H1 (cell line): ENCODE measurements at regions not wholly inside any gene's neighbourhood (a gene's known extent, or its start where the extent isn't known, plus 50 kb on each side); places are given as distances from the start of the nearest gene placed in this dataset.

Experiments
- CTCF ChIA-PET: fragments of 300-600 bp; sonication (Branson Sonifier 250); formaldehyde crosslinking; loops from one replicate; lab custom pipeline; 2021; ENCODE audit not compliant: partially characterized antibody; lab: Charles Lee
- POLR2A ChIA-PET: fragments of 300-600 bp; sonication (Branson Sonifier 250); formaldehyde crosslinking; loops from one replicate; lab custom pipeline; 2021; ENCODE audit warnings: inconsistent platforms; ENCODE audit not compliant: partially characterized antibody; lab: Charles Lee
- DNase-seq, 2 experiments: peaks; one replicate each; pipeline versions ENCODE4 v3.0.0 to v3.0.0-alpha.2; 2010 to 2022; ENCODE audit warnings: low spot score in 2 of 2, low read depth in 1 of 2, mixed read lengths in 1 of 2
- FAIRE-seq: peaks from 2 replicates; lab custom pipeline; 2011; peaks lifted over from hg19 to GRCh38; lab: Jason Lieb, UNC
- H2AFZ ChIP-seq: 2 replicates; pipeline ENCODE4 v1.8.1; 2012; ENCODE audit warnings: low read length, inconsistent platforms
- H2AK5ac ChIP-seq: 2 replicates; pipeline ENCODE4 v1.6.1; 2013; ENCODE audit warnings: low read depth, low read length
- H2BK120ac ChIP-seq: replicated peaks from 2 replicates; pipeline ENCODE3; 2013; ENCODE audit warnings: low read depth, low read length, inconsistent platforms
- H2BK12ac ChIP-seq: 2 replicates; pipeline ENCODE4 v1.6.1; 2013; ENCODE audit warnings: low read depth, low read length
- H2BK15ac ChIP-seq: 2 replicates; pipeline ENCODE4 v1.6.1; 2013; ENCODE audit warnings: low read length
- H2BK20ac ChIP-seq: 2 replicates; pipeline ENCODE4 v1.6.1; 2013; ENCODE audit warnings: low read length
- H2BK5ac ChIP-seq: 2 replicates; pipeline ENCODE4 v1.6.1; 2013; ENCODE audit warnings: low read depth, low read length
- H3K14ac ChIP-seq: 2 replicates; pipeline ENCODE4 v1.6.1; 2013; ENCODE audit warnings: inconsistent platforms; ENCODE audit not compliant: insufficient read length
- H3K18ac ChIP-seq: 2 replicates; pipeline ENCODE4 v1.6.1; 2013; ENCODE audit warnings: low read length; ENCODE audit errors: extremely low read depth
- H3K23ac ChIP-seq: 2 replicates; pipeline ENCODE4 v1.6.1; 2013; ENCODE audit warnings: inconsistent platforms; ENCODE audit not compliant: insufficient read length
- H3K23me2 ChIP-seq: 2 replicates; pipeline ENCODE4 v1.6.1; 2013; ENCODE audit warnings: low read depth, low read length
- H3K27ac ChIP-seq: 2 replicates; pipeline ENCODE4 v1.6.1; 2011; ENCODE audit warnings: low read depth, low read length, inconsistent platforms
- H3K27me3 ChIP-seq, 4 experiments: replicated peaks in 1 of 4; 1 replicate in 1 of 4; 2 replicates in 3 of 4; pipeline versions ENCODE4 v1.6.1 to v1.8.1; 2011 to 2013; ENCODE audit warnings: low read length in 3 of 4, mild to moderate bottlenecking in 3 of 4, inconsistent platforms in 2 of 4, mixed read lengths in 2 of 4, moderate library complexity in 1 of 4; ENCODE audit not compliant: control insufficient read depth in 3 of 4, insufficient read depth in 3 of 4; ENCODE audit errors: extremely low read depth in 1 of 4
- H3K36me3 ChIP-seq, 4 experiments: 2 replicates each; pipeline versions ENCODE4 v1.6.1 to v1.8.1; 2011 to 2013; ENCODE audit warnings: mild to moderate bottlenecking in 4 of 4, low read length in 3 of 4, moderate library complexity in 2 of 4, control low read depth in 1 of 4, inconsistent platforms in 1 of 4; ENCODE audit not compliant: insufficient read depth in 4 of 4, control insufficient read depth in 2 of 4
- H3K4ac ChIP-seq: replicated peaks from 2 replicates; pipeline ENCODE3; 2013; ENCODE audit warnings: low read length, low read depth, mixed read lengths, inconsistent platforms; ENCODE audit not compliant: insufficient read length
- H3K4me1 ChIP-seq, 4 experiments: replicated peaks in 1 of 4; 1 replicate in 1 of 4; 2 replicates in 3 of 4; pipeline versions ENCODE4 v1.6.1 to v1.8.1; 2011 to 2013; ENCODE audit warnings: low read length in 3 of 4, inconsistent platforms in 2 of 4, mixed read lengths in 1 of 4; ENCODE audit not compliant: insufficient read depth in 4 of 4, control insufficient read depth in 3 of 4
- H3K4me2 ChIP-seq, 2 experiments: 2 replicates each; pipeline versions ENCODE4 v1.6.1 to v1.8.1; 2011 to 2013; ENCODE audit warnings: low read depth in 2 of 2, low read length in 2 of 2, control low read depth in 1 of 2, inconsistent platforms in 1 of 2, mild to moderate bottlenecking in 1 of 2; ENCODE audit not compliant: insufficient read depth in 1 of 2
- H3K4me3 ChIP-seq, 4 experiments: fragments of 200-600, 300-600 bp in 1 of 4; sonication (generic), shearing (Covaris generic), sonication (Bioruptor Twin) in 1 of 4; 2 replicates each; pipeline versions ENCODE4 v1.5.1 to v1.8.1; 2011 to 2016; ENCODE audit warnings: low read length in 4 of 4, low read depth in 3 of 4, control low read depth in 2 of 4, inconsistent platforms in 2 of 4, mild to moderate bottlenecking in 2 of 4, mixed read lengths in 1 of 4, moderate library complexity in 1 of 4; ENCODE audit not compliant: insufficient read depth in 2 of 4; ENCODE audit errors: extremely low read depth in 1 of 4
- H3K56ac ChIP-seq: replicated peaks from 2 replicates; pipeline ENCODE3; 2013; ENCODE audit warnings: low read depth, mild to moderate bottlenecking, mixed read lengths, low read length, inconsistent platforms; ENCODE audit not compliant: insufficient read length
- H3K79me1 ChIP-seq: 2 replicates; pipeline ENCODE4 v1.6.1; 2013; ENCODE audit warnings: low read depth, low read length, control low read depth
- H3K79me2 ChIP-seq, 2 experiments: 2 replicates each; pipeline versions ENCODE4 v1.6.1 to v1.8.1; 2012 to 2013; ENCODE audit warnings: low read length in 2 of 2, mild to moderate bottlenecking in 2 of 2, inconsistent platforms in 1 of 2; ENCODE audit not compliant: insufficient read depth in 2 of 2, control insufficient read depth in 1 of 2
- H3K9ac ChIP-seq, 4 experiments: replicated peaks in 1 of 4; 1 replicate in 1 of 4; 2 replicates in 3 of 4; pipeline versions ENCODE4 v1.6.1 to v1.8.1; 2011 to 2013; ENCODE audit warnings: low read depth in 3 of 4, low read length in 3 of 4, control low read depth in 2 of 4, mild to moderate bottlenecking in 2 of 4, moderate library complexity in 2 of 4, inconsistent platforms in 1 of 4; ENCODE audit errors: extremely low read depth in 1 of 4
- H3K9me3 ChIP-seq, 2 experiments: 2 replicates each; pipeline versions ENCODE4 v1.6.1 to v1.8.1; 2012 to 2013; ENCODE audit warnings: mild to moderate bottlenecking in 2 of 2, moderate library complexity in 2 of 2, control low read depth in 1 of 2, inconsistent platforms in 1 of 2, low read depth in 1 of 2, low read length in 1 of 2, mixed read lengths in 1 of 2; ENCODE audit not compliant: insufficient read depth in 2 of 2
- H4K20me1 ChIP-seq, 2 experiments: replicated peaks in 1 of 2; 2 replicates each; pipeline versions ENCODE3 to v1.8.1; 2011 to 2013; ENCODE audit warnings: inconsistent platforms in 2 of 2, low read length in 2 of 2, mild to moderate bottlenecking in 1 of 2; ENCODE audit not compliant: insufficient read depth in 2 of 2, control insufficient read depth in 1 of 2
- H4K5ac ChIP-seq: 2 replicates; pipeline ENCODE4 v1.6.1; 2013; ENCODE audit warnings: low read length, low read depth, mixed read lengths, inconsistent platforms; ENCODE audit not compliant: insufficient read length
- H4K8ac ChIP-seq: 2 replicates; pipeline ENCODE4 v1.8.0; 2013; ENCODE audit warnings: mild to moderate bottlenecking, moderate library complexity, low read length, inconsistent platforms; ENCODE audit not compliant: insufficient read depth; ENCODE audit errors: extremely low read depth
- H4K91ac ChIP-seq: replicated peaks from 2 replicates; pipeline ENCODE3; 2013; ENCODE audit warnings: low read length, mixed read lengths, inconsistent platforms; ENCODE audit not compliant: insufficient read length
- BACH1 ChIP-seq: IDR thresholded peaks from 2 replicates; pipeline ENCODE4 v1.6.1; 2012; ENCODE audit warnings: low read length, improper control_type of control experiment
- CBX8 ChIP-seq: fragments of 300-800, 300-1000 bp; sonication (generic); IDR thresholded peaks from 2 replicates; pipeline ENCODE4 v1.7.1; 2016; ENCODE audit warnings: low read depth, low read length, borderline replicate concordance
- POU5F1 ChIP-seq: IDR thresholded peaks from 2 replicates; pipeline ENCODE4 v1.6.1; 2011; ENCODE audit warnings: low read depth, mild to moderate bottlenecking, low read length, moderate library complexity
- SAP30 ChIP-seq: fragments of 300-600 bp; sonication (generic); IDR thresholded peaks from 2 replicates; pipeline ENCODE4 v1.7.1; 2012; ENCODE audit warnings: low read length, moderate library complexity, mild to moderate bottlenecking, inconsistent platforms; ENCODE audit not compliant: insufficient read depth, insufficient replicate concordance
- TEAD4 ChIP-seq: IDR thresholded peaks from 2 replicates; pipeline ENCODE4 v1.6.1; 2012; ENCODE audit warnings: low read depth, low read length, inconsistent platforms, mixed read lengths
- WGBS, 2 experiments: shearing (Covaris generic) in 1 of 2; methylation state at CpG; one replicate each; pipeline versions ENCODE4 v1.1.6 to v1.1.7; 2013 to 2015; ENCODE audit warnings: low lambda C conversion rate in 2 of 2, mixed read lengths in 2 of 2, inconsistent platforms in 1 of 2, low coverage in 1 of 2, missing lambda C conversion rate in 1 of 2; ENCODE audit not compliant: insufficient replicate concordance in 2 of 2, insufficient coverage in 1 of 2, insufficient read length in 1 of 2; ENCODE audit errors: extremely low coverage in 1 of 2, missing lambda C conversion rate in 1 of 2; 5-methylcytosine and 5-hydroxymethylcytosine counted together

GRCh38 chr2:19811186-19811585, 90.6 kb downstream of the TTC32 start:
- H3K23ac ChIP-seq, result no peak overlapping the region
- POLR2A ChIA-PET, result no interaction called here
- no peaks in the 10 kb centered on the region for H3K23me2 ChIP-seq
- TF ChIP-seq BACH1, result no peak
- TF ChIP-seq POU5F1, result no peak
- no peak for TF ChIP-seq SAP30
- TF ChIP-seq TEAD4, result no peak
- no peak for TF ChIP-seq CBX8
- TF ChIP-seq, all 59 proteins: peak for 0
- H2AK5ac ChIP-seq, result no peak overlapping the region
- H3K4me3 ChIP-seq, result no peak overlapping the region
- H2BK12ac ChIP-seq, result no peak overlapping the region
- no peaks in the 10 kb centered on the region for H3K4me1 ChIP-seq
- H3K9me3 ChIP-seq, result no peaks in the 10 kb centered on the region
- H3K9ac ChIP-seq, result no peak overlapping the region
- no peak overlapping the region for H3K4ac ChIP-seq
- no peak overlapping the region for H4K91ac ChIP-seq
- H2BK5ac ChIP-seq, result no peak overlapping the region
- H3K27ac ChIP-seq, result no peak overlapping the region
- H3K14ac ChIP-seq, result no peak overlapping the region
- H2BK15ac ChIP-seq, result no peak overlapping the region
- WGBS, 2 experiments, result 88% methylated on average over 6 of the region's 6 CpGs; no CpG with 5 or more reads in 1 of the 2 experiments
- H3K36me3 ChIP-seq, result no peaks in the 10 kb centered on the region
- no peak overlapping the region for H3K4me2 ChIP-seq
- CTCF ChIA-PET, result interaction anchor here (0.6 kb wide), 1 partner anchor 86 kb away, joined by 3 read pairs; no protein-coding TSS in a partner anchor
- no peaks in the 10 kb centered on the region for H3K79me2 ChIP-seq
- no peaks in the 10 kb centered on the region for H3K79me1 ChIP-seq
- H2BK20ac ChIP-seq, result no peak overlapping the region
- no peaks in the 10 kb centered on the region for H4K20me1 ChIP-seq
- no peak overlapping the region for H4K5ac ChIP-seq
- H3K18ac ChIP-seq, result no peak overlapping the region
- DNase-seq (peak in 1 of 2 experiments; percentile 17), FAIRE-seq (no peak)
- no peak overlapping the region for H2BK120ac ChIP-seq
- no peaks in the 10 kb centered on the region for H3K27me3 ChIP-seq
- no peak overlapping the region for H3K56ac ChIP-seq
- no peak overlapping the region for H2AFZ ChIP-seq
- H4K8ac ChIP-seq, result no peak overlapping the region
